ENCODE measurements at regions not wholly inside any gene's neighbourhood (a gene's known extent, or its start where the extent isn't known, plus 50 kb on each side); places are given as distances from the start of the nearest gene placed in this dataset.

- TF ChIP-seq, protein P1, sequence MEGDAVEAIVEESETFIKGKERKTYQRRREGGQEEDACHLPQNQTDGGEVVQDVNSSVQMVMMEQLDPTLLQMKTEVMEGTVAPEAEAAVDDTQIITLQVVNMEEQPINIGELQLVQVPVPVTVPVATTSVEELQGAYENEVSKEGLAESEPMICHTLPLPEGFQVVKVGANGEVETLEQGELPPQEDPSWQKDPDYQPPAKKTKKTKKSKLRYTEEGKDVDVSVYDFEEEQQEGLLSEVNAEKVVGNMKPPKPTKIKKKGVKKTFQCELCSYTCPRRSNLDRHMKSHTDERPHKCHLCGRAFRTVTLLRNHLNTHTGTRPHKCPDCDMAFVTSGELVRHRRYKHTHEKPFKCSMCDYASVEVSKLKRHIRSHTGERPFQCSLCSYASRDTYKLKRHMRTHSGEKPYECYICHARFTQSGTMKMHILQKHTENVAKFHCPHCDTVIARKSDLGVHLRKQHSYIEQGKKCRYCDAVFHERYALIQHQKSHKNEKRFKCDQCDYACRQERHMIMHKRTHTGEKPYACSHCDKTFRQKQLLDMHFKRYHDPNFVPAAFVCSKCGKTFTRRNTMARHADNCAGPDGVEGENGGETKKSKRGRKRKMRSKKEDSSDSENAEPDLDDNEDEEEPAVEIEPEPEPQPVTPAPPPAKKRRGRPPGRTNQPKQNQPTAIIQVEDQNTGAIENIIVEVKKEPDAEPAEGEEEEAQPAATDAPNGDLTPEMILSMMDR (IDR thresholded peaks at IDR 0.05; ENCODE audit: insufficient read depth, low read depth, low read length) = no peak
- no peak for TF ChIP-seq EZH2 (IDR thresholded peaks at IDR 0.05; ENCODE audit: insufficient read depth, low read length)
Observed at GRCh38 chr1:22388671-22389450, 62.8 kb upstream of the ZBTB40 start.
